ENCODE measurements at regions not wholly inside any gene's neighbourhood (a gene's known extent, or its start where the extent isn't known, plus 50 kb on each side); places are given as distances from the start of the nearest gene placed in this dataset.
A peak's percentile ranks its signal among the peaks of the same experiment; 100 is the strongest.

GRCh38 chr11:122207505-122207904, 91.5 kb upstream of the BLID start:
- no peaks in the 10 kb centered on the region for H3K36me3 Mint-ChIP-seq (ENCODE audit: low read depth, unreplicated experiment)
- DNase-seq (ENCODE audit: low read depth) (peak; percentile 85), FAIRE-seq (no peak)
- Histone ChIP-seq H3K27me3 (ENCODE audit: insufficient read depth, low read length) (no peaks in the 10 kb centered on the region), H3K27ac (ENCODE audit: low read depth, low read length) (peak overlapping the region; percentile 89), H3K9me3 (ENCODE audit: insufficient read depth, low read depth, low read length) (no peaks in the 10 kb centered on the region), H4K20me1 (ENCODE audit: insufficient read depth, low read length) (no peaks in the 10 kb centered on the region), H3K4me3 (ENCODE audit: insufficient read depth, low read depth, low read length) (peak overlapping the region; percentile 20), H3K4me1 (ENCODE audit: insufficient read depth, low read length) (peaks cover 65% of the 10 kb centered on the region), H3K4me2 (ENCODE audit: low read length) (peak overlapping the region; percentile 71), H2AFZ (ENCODE audit: low read depth, low read length) (peak overlapping the region; percentile 6), H3K36me3 (ENCODE audit: insufficient read depth, low read length) (no peaks in the 10 kb centered on the region), H3K9ac (ENCODE audit: low read length) (peak overlapping the region; percentile 65), H3K79me2 (ENCODE audit: insufficient read depth, low read length) (peaks cover 43% of the 10 kb centered on the region)
- H3K27me3 Mint-ChIP-seq (ENCODE audit: low read depth, unreplicated experiment): no peaks in the 10 kb centered on the region
- peaks cover 12% of the 10 kb centered on the region for H3K4me1 Mint-ChIP-seq (ENCODE audit: low read depth, unreplicated experiment)
- H3K9me3 Mint-ChIP-seq (ENCODE audit: unreplicated experiment): no peaks in the 10 kb centered on the region
- H3K4me3 Mint-ChIP-seq (ENCODE audit: unreplicated experiment): no peak overlapping the region
- H3K27ac Mint-ChIP-seq (ENCODE audit: unreplicated experiment): no peak overlapping the region
- TF ChIP-seq EZH2 (IDR thresholded peaks at IDR 0.05; ENCODE audit: insufficient read depth, low read length): no peak
- TF ChIP-seq, protein P1, sequence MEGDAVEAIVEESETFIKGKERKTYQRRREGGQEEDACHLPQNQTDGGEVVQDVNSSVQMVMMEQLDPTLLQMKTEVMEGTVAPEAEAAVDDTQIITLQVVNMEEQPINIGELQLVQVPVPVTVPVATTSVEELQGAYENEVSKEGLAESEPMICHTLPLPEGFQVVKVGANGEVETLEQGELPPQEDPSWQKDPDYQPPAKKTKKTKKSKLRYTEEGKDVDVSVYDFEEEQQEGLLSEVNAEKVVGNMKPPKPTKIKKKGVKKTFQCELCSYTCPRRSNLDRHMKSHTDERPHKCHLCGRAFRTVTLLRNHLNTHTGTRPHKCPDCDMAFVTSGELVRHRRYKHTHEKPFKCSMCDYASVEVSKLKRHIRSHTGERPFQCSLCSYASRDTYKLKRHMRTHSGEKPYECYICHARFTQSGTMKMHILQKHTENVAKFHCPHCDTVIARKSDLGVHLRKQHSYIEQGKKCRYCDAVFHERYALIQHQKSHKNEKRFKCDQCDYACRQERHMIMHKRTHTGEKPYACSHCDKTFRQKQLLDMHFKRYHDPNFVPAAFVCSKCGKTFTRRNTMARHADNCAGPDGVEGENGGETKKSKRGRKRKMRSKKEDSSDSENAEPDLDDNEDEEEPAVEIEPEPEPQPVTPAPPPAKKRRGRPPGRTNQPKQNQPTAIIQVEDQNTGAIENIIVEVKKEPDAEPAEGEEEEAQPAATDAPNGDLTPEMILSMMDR (IDR thresholded peaks at IDR 0.05; ENCODE audit: insufficient read depth, low read depth, low read length): no peak

GRCh38 chr11:122205036-122205435, 89.0 kb upstream of the BLID start:
- H3K9me3 Mint-ChIP-seq (ENCODE audit: unreplicated experiment): no peaks in the 10 kb centered on the region
- H3K4me1 Mint-ChIP-seq (ENCODE audit: low read depth, unreplicated experiment): peaks cover 20% of the 10 kb centered on the region
- no peaks in the 10 kb centered on the region for H3K9me3 ChIP-seq (ENCODE audit: insufficient read depth, low read depth, low read length)
- no peak overlapping the region for H3K27ac Mint-ChIP-seq (ENCODE audit: unreplicated experiment)
- H3K27me3 Mint-ChIP-seq (ENCODE audit: low read depth, unreplicated experiment): no peaks in the 10 kb centered on the region
- H3K36me3 Mint-ChIP-seq (ENCODE audit: low read depth, unreplicated experiment): no peaks in the 10 kb centered on the region
- no peak for TF ChIP-seq EZH2 (IDR thresholded peaks at IDR 0.05; ENCODE audit: insufficient read depth, low read length)
- TF ChIP-seq, protein P1 (IDR thresholded peaks at IDR 0.05; ENCODE audit: insufficient read depth, low read depth, low read length): no peak
- FAIRE-seq (peak; percentile 41), DNase-seq (ENCODE audit: low read depth) (no peak)
- H3K4me3 Mint-ChIP-seq (ENCODE audit: unreplicated experiment): no peak overlapping the region
- H2AFZ ChIP-seq (ENCODE audit: low read depth, low read length): no peak overlapping the region
- H3K4me1 ChIP-seq (ENCODE audit: insufficient read depth, low read length): peaks cover 73% of the 10 kb centered on the region
- H3K4me3 ChIP-seq (ENCODE audit: insufficient read depth, low read depth, low read length): no peak overlapping the region
- H3K27me3 ChIP-seq (ENCODE audit: insufficient read depth, low read length): no peaks in the 10 kb centered on the region
- H3K36me3 ChIP-seq (ENCODE audit: insufficient read depth, low read length): no peaks in the 10 kb centered on the region
- H4K20me1 ChIP-seq (ENCODE audit: insufficient read depth, low read length): no peaks in the 10 kb centered on the region
- peak overlapping the region; percentile 24 for H3K27ac ChIP-seq (ENCODE audit: low read depth, low read length)
- peak overlapping the region; percentile 71 for H3K4me2 ChIP-seq (ENCODE audit: low read length)
- peaks cover 66% of the 10 kb centered on the region for H3K79me2 ChIP-seq (ENCODE audit: insufficient read depth, low read length)
- H3K9ac ChIP-seq (ENCODE audit: low read length): no peak overlapping the region

- TF ChIP-seq, protein P1 (IDR thresholded peaks at IDR 0.05; ENCODE audit: insufficient read depth, low read depth, low read length): no peak
- no peak for TF ChIP-seq EZH2 (IDR thresholded peaks at IDR 0.05; ENCODE audit: insufficient read depth, low read length)
- Histone ChIP-seq H3K27me3 (ENCODE audit: insufficient read depth, low read length) (no peaks in the 10 kb centered on the region), H4K20me1 (ENCODE audit: insufficient read depth, low read length) (no peaks in the 10 kb centered on the region), H3K27ac (ENCODE audit: low read depth, low read length) (peak overlapping the region; percentile 93), H3K9me3 (ENCODE audit: insufficient read depth, low read depth, low read length) (no peaks in the 10 kb centered on the region), H3K4me3 (ENCODE audit: insufficient read depth, low read depth, low read length) (no peak overlapping the region), H3K79me2 (ENCODE audit: insufficient read depth, low read length) (peaks cover 74% of the 10 kb centered on the region), H2AFZ (ENCODE audit: low read depth, low read length) (no peak overlapping the region), H3K4me1 (ENCODE audit: insufficient read depth, low read length) (peaks cover 70% of the 10 kb centered on the region), H3K9ac (ENCODE audit: low read length) (no peak overlapping the region), H3K36me3 (ENCODE audit: insufficient read depth, low read length) (no peaks in the 10 kb centered on the region), H3K4me2 (ENCODE audit: low read length) (no peak overlapping the region)
- Mint-ChIP-seq H3K27ac (ENCODE audit: unreplicated experiment) (no peak overlapping the region), H3K9me3 (ENCODE audit: unreplicated experiment) (no peaks in the 10 kb centered on the region), H3K4me3 (ENCODE audit: unreplicated experiment) (no peak overlapping the region), H3K27me3 (ENCODE audit: low read depth, unreplicated experiment) (no peaks in the 10 kb centered on the region), H3K4me1 (ENCODE audit: low read depth, unreplicated experiment) (peaks cover 24% of the 10 kb centered on the region), H3K36me3 (ENCODE audit: low read depth, unreplicated experiment) (no peaks in the 10 kb centered on the region)
- peak; percentile 45 for DNase-seq (ENCODE audit: low read depth)
- FAIRE-seq: peak; percentile 73
Measured at GRCh38 chr11:122204206-122204605, 88.2 kb upstream of the BLID start.

All from astrocyte (in vitro differentiated cells and primary cell).